Ectodermal cell (in vitro differentiated cells): ENCODE measurements at regions not wholly inside any gene's neighbourhood (a gene's known extent, or its start where the extent isn't known, plus 50 kb on each side); places are given as distances from the start of the nearest gene placed in this dataset.

Experiments
- H3K27ac ChIP-seq: 2 replicates; pipeline ENCODE4 v1.7.0; 2013; ENCODE audit warnings: mild to moderate bottlenecking, low read depth, low read length; ENCODE audit not compliant: insufficient read depth, poor library complexity, severe bottlenecking
- H3K27me3 ChIP-seq: 2 replicates; pipeline ENCODE4 v1.7.0; 2013; ENCODE audit warnings: mild to moderate bottlenecking, low read length; ENCODE audit not compliant: insufficient read depth, control insufficient read depth, poor library complexity, severe bottlenecking
- H3K36me3 ChIP-seq: one replicate; pipeline ENCODE4 v1.7.0; 2013; ENCODE audit warnings: low read length; ENCODE audit not compliant: control insufficient read depth, insufficient read depth
- H3K4me1 ChIP-seq: one replicate; pipeline ENCODE4 v1.7.0; 2013; ENCODE audit warnings: low read length; ENCODE audit not compliant: control insufficient read depth, insufficient read depth
- H3K4me3 ChIP-seq: 2 replicates; pipeline ENCODE4 v1.7.0; 2013; ENCODE audit warnings: low read depth, low read length, control low read depth; ENCODE audit not compliant: insufficient read depth
- H3K9me3 ChIP-seq: 2 replicates; pipeline ENCODE4 v1.7.0; 2013; ENCODE audit warnings: mild to moderate bottlenecking, low read length, moderate library complexity; ENCODE audit not compliant: control insufficient read depth
- WGBS, 2 experiments: methylation state at CpG; one replicate each; pipeline ENCODE4 v1.1.7; 2013; ENCODE audit warnings: missing lambda C conversion rate in 2 of 2; 5-methylcytosine and 5-hydroxymethylcytosine counted together

DNA sequence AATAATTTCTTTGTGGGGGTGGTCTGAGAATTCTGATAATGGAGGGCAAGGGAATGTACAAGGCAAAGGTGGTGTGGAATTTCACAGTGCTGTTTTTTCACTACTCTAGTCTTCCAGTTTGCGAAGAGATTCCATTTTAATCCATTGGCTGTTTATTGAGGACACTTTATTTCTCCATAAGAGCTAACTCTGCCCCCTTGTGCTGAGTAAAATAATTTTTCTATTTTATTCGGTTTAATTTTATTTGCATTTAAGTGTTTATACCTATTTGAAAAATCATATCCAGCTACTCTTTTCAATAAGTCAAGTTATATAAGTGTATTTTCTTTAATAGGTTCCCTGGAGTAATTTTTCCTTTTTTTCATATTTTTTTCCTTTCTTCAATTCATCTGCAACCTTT, 840.1 kb downstream of the TUSC7 start:
- Histone ChIP-seq H3K4me3 (no peak overlapping the region), H3K4me1 (no peaks in the 10 kb centered on the region), H3K36me3 (no peaks in the 10 kb centered on the region), H3K27me3 (no peaks in the 10 kb centered on the region), H3K27ac (no peak overlapping the region), H3K9me3 (no peaks in the 10 kb centered on the region)
- WGBS, 2 experiments: 100% methylated on average over 1 of the region's 2 CpGs; no CpG with 5 or more reads in 1 of the 2 experiments

DNA sequence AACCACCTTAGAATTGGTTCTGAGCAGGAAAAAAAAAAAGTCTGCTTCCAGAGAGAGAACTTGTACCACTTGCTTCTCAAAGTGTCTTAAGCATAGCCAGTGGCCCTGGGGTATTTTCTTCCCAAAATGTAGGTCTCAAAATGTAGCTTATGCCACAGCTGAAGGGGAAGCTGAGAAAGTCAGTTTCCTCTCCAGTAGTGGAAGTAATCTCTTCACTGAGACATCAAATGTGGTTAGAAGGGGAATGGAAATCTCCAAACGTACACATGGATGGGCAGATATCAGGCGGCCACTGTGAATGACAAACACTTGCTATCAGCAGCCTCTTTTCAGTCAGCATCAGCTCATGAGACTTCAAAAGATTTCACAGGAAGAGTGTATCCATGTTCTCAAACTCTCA, 841.2 kb downstream of the TUSC7 start:
- no peak overlapping the region for H3K27ac ChIP-seq
- H3K4me1 ChIP-seq: no peaks in the 10 kb centered on the region
- WGBS, 2 experiments: 84 to 89% methylated on average over 2 of the region's 2 CpGs
- H3K9me3 ChIP-seq: no peaks in the 10 kb centered on the region
- no peaks in the 10 kb centered on the region for H3K27me3 ChIP-seq
- no peak overlapping the region for H3K4me3 ChIP-seq
- no peaks in the 10 kb centered on the region for H3K36me3 ChIP-seq

DNA sequence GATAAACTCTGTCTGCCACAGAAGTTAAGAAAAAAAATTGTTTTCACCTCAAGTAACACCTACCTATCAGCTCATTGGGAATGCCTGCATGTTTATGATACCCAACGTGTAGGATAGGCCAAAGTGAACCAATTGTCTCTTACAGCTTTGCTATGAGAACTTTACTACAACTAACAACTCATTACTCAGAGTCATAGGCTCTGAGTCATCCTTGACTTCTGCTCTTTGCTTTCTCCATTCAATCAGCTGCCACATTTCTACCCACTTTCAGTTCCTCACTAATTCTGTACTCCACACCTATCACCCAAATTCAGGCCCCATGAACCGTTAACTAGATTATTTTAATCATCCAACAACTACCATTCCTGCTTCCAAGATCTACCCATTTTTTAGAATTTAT, 843.9 kb downstream of the TUSC7 start:
- no peaks in the 10 kb centered on the region for H3K4me1 ChIP-seq
- H3K27me3 ChIP-seq: no peaks in the 10 kb centered on the region
- 92 to 94% methylated on average over 2 of the region's 2 CpGs for WGBS, 2 experiments
- no peak overlapping the region for H3K27ac ChIP-seq
- no peak overlapping the region for H3K4me3 ChIP-seq
- H3K9me3 ChIP-seq: no peaks in the 10 kb centered on the region
- no peaks in the 10 kb centered on the region for H3K36me3 ChIP-seq

DNA sequence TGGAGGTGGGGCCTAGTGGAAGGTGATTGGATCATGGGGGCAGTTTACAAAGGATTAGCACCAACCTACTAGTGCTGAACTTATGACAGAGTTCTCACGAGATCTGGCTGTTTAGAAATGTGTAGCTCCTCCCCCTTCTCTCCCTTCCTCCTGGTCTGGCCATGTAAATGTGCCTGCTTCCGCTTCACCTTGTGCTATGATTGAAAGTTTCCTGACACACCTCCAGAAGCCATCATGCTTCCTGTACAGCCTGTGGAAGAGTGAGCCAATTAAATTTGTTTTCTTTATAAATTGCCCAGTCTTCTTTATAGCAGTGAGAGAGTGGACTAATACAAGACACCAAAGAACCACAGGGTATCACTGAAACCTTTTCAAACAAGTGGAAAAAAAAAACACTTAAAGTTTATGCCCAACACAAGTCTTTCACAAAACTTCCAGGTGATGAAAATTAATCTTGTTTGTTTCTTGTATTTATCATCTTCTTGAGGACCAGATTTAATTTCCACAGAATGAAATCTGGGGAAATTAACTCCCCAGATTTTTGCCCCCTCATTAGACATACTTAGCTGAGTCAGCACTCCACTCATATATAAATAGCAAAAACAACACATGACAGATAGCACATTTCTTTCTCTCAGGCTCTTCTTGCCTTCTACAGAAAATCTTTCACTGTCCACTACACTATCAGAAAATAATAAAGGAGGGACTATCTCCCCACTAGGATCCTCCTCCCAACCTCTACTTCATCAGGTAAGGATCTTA, 847.2 kb downstream of the TUSC7 start:
- Histone ChIP-seq H3K4me1 (no peaks in the 10 kb centered on the region), H3K4me3 (no peak overlapping the region), H3K36me3 (no peaks in the 10 kb centered on the region), H3K9me3 (no peaks in the 10 kb centered on the region), H3K27ac (no peak overlapping the region), H3K27me3 (no peaks in the 10 kb centered on the region)
- WGBS, 2 experiments: 87 to 100% methylated on average over 2 of the region's 2 CpGs

DNA sequence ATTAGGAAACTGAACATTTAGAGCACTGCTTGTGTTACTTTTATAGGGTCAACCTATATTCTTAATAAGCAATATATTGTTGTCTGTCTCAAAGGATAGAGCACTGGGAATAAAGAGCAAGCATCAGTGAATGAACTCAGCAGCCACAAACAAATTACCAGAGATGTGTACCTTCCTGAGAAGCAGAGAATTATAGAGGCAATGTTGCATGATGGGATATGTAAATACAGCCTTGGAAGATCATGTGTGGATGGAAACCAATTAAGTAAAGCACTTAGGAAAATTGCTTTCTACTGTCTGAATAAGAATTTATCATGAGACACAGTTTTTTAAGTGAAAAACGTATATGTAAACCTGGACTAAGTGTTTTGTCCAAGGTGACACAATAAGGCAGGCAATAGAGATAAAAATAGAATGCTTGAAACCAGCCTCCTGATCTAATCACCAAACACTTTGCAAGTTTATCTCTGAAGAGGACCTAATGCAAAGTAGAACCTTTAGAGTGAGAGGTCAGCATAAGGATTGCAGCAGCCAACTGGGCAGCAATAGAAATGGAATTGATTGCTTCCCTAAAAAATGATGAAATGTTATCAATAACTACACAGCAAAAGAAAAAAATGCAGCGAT, 848.0 kb downstream of the TUSC7 start:
- Histone ChIP-seq H3K27me3 (no peaks in the 10 kb centered on the region), H3K4me1 (no peaks in the 10 kb centered on the region), H3K4me3 (no peak overlapping the region), H3K36me3 (no peaks in the 10 kb centered on the region), H3K27ac (no peak overlapping the region), H3K9me3 (no peaks in the 10 kb centered on the region)
- WGBS, 2 experiments: 86 to 95% methylated on average over 2 of the region's 2 CpGs

DNA sequence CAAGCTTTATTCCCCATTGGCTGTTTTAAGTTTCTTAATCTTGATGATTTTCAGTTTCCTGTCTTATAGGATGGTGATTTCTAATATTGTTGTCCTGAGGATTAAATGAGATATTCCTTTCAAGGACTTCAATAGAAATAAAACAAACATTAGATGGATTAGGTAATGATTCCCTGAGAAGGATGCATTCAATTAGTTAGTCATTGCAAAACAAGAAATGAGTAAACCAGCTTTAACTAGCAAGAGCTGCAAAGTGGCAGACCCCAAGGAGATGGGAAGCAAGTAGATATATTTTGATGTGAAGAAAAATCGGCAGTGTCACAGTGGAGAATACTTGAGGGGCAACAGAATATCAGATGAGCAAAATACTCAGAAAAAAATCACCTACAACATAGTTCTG, 849.1 kb downstream of the TUSC7 start:
- WGBS, 2 experiments: no CpG with 5 or more reads among the region's 1 CpG
- H3K27me3 ChIP-seq: no peaks in the 10 kb centered on the region

DNA sequence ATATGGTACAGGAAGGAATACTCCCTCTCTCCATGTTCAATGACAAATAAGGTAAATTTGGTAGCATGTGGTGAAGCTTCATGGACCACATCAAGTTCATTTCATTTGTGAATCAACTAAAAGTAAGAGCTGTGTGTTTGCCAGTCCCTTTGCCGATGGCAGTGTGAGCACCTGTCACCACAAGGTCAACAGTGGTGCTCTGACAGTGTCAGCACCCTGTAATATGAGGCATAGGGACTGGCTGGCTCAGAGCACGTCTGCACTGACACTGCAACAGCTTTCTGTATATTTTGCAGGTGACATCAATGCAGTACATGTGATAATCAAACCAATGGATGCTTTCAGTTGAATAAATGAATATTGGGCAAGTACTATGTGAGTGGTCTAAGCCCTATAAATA, 852.4 kb downstream of the TUSC7 start:
- Histone ChIP-seq H3K36me3 (no peaks in the 10 kb centered on the region), H3K9me3 (no peaks in the 10 kb centered on the region), H3K4me3 (no peak overlapping the region), H3K27ac (no peak overlapping the region), H3K4me1 (no peaks in the 10 kb centered on the region), H3K27me3 (no peaks in the 10 kb centered on the region)
- WGBS, 2 experiments: 86 to 91% methylated on average over 2 of the region's 2 CpGs

More for the DNA sequence above, 849.1 kb downstream of the TUSC7 start:
- no peaks in the 10 kb centered on the region for H3K4me1 ChIP-seq
- no peaks in the 10 kb centered on the region for H3K9me3 ChIP-seq
- no peaks in the 10 kb centered on the region for H3K36me3 ChIP-seq
- H3K27ac ChIP-seq: no peak overlapping the region
- no peak overlapping the region for H3K4me3 ChIP-seq

DNA sequence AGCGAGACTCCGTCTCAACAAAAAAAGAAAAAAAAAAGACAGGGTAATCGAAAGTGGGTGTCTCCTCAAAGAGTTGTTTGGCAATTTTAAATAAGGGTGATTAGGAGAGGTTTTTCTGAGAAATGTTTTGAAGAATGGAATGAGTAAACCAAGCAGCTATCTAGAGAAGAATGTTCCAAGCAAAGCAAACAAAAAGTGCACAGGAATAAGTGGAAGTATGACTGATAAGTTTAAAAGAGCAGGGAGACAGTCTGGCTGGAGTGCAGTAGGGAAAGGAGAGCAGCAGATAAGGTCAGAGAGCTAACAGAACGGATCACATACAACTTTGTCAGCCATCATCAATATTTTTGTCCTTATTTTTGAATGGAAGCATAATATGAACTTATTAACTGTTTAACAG, 853.5 kb downstream of the TUSC7 start:
- WGBS, 2 experiments: 86 to 93% methylated on average over 3 to 4 of the region's 4 CpGs
- Histone ChIP-seq H3K4me1 (no peaks in the 10 kb centered on the region), H3K9me3 (no peaks in the 10 kb centered on the region), H3K36me3 (no peaks in the 10 kb centered on the region), H3K27ac (no peak overlapping the region), H3K27me3 (no peaks in the 10 kb centered on the region), H3K4me3 (no peak overlapping the region)

DNA sequence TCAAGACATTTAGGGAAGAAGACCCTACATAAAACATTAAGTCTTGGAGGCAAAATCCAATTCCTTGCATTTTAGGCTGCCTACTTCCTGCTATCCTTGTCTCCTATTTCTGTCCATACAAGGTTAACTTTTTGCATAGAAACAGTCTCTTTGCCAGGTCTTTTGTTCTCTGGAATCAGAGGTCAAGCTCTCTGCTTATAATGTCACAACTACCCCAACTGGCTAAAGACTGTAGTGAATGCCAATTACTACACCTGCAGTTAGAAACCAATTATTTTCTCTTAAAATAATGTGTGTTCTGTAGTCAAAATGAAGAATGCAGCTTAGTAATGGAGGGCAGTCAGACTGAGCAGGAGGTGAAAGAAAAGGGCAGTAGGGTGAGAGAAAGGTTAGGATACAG, 856.2 kb downstream of the TUSC7 start:
- no peaks in the 10 kb centered on the region for H3K36me3 ChIP-seq
- no peaks in the 10 kb centered on the region for H3K4me1 ChIP-seq
- no peaks in the 10 kb centered on the region for H3K9me3 ChIP-seq
- H3K27ac ChIP-seq: no peak overlapping the region
- no peak overlapping the region for H3K4me3 ChIP-seq
- no peaks in the 10 kb centered on the region for H3K27me3 ChIP-seq

DNA sequence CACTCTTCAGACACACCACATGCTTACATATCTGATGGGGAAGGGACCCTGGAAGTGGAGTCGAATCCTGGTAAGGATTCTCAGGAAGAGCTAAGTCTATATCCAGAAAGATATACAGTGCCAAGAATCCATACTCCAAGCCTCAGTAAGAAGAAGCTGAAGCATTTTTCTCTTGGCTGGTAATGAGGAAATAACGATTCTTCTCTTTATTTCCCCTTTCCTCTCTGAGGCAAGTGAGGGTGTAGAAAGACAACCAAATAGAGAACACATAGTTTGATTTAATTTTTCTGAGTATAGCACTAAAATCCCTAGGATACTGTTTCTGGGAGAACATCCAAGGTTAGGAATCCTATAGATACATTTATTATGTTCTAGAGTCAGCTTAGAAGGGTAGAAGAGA, 857.3 kb downstream of the TUSC7 start:
- Histone ChIP-seq H3K27me3 (no peaks in the 10 kb centered on the region), H3K4me1 (no peaks in the 10 kb centered on the region), H3K36me3 (no peaks in the 10 kb centered on the region), H3K9me3 (no peaks in the 10 kb centered on the region), H3K4me3 (no peak overlapping the region), H3K27ac (no peak overlapping the region)
- WGBS, 2 experiments: 90 to 100% methylated on average over 1 to 2 of the region's 2 CpGs
